ENCODE measurements at regions not wholly inside any gene's neighbourhood (a gene's known extent, or its start where the extent isn't known, plus 50 kb on each side); places are given as distances from the start of the nearest gene placed in this dataset.

DNA sequence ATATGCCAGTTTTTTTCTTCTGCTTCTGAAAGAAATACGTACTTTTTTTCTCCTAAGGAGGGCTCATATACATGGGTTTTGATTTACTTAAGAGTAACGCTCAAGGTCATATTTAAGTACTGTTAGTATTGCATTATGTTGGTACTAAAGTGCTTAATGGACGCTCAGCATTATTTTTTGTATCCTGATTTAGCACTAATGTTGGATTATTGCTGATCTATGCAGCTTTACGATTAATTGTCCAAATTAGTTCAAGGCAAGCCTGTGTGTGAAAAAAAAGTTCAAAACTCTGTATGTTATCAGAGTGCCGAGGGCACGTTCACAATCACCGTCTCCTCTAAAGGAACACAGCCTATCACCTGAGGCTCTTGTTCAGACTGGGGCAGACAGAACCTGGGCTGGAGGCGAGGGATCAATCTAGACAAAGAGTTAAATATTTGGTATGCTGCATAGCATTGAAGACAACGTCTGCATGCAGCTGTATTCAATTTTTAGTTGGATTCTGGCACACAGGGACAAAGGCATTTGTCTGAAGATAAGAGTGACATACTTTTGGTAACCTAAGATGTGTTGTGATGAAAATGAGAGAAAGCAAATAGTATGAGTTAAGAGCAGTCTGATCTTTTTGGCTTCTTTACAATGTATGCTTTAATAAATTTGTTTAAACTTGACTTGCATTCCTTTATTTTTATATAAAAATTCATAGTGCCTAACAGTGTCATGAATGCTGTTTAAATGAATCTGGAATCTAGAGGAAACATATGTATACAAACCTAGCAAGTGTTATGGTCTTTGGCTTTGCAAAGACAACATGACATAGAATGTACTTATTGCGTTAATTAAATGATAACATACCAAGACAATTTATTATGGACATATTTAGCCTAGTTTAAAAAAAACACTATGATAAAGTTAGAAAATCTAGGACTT is 341.2 kb downstream of the SAMD5 start:
- Mint-ChIP-seq H3K27ac (peak overlapping the region; percentile 45 to 79 (median 72)), H3K27me3 (ENCODE audit: low read depth) (no peaks in the 10 kb centered on the region), H3K4me1 (peaks cover 24% of the 10 kb centered on the region), H3K4me3 (peak overlapping the region in 1 of 3 experiments; percentile 19), H3K9me3 (peaks cover 7% of the 10 kb centered on the region), H3K36me3 (ENCODE audit: low read depth) (no peaks in the 10 kb centered on the region)
- TF ChIP-seq, protein P1, sequence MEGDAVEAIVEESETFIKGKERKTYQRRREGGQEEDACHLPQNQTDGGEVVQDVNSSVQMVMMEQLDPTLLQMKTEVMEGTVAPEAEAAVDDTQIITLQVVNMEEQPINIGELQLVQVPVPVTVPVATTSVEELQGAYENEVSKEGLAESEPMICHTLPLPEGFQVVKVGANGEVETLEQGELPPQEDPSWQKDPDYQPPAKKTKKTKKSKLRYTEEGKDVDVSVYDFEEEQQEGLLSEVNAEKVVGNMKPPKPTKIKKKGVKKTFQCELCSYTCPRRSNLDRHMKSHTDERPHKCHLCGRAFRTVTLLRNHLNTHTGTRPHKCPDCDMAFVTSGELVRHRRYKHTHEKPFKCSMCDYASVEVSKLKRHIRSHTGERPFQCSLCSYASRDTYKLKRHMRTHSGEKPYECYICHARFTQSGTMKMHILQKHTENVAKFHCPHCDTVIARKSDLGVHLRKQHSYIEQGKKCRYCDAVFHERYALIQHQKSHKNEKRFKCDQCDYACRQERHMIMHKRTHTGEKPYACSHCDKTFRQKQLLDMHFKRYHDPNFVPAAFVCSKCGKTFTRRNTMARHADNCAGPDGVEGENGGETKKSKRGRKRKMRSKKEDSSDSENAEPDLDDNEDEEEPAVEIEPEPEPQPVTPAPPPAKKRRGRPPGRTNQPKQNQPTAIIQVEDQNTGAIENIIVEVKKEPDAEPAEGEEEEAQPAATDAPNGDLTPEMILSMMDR (IDR thresholded peaks at IDR 0.05; ENCODE audit: unreplicated experiment in 3 of 3), result no peak

DNA sequence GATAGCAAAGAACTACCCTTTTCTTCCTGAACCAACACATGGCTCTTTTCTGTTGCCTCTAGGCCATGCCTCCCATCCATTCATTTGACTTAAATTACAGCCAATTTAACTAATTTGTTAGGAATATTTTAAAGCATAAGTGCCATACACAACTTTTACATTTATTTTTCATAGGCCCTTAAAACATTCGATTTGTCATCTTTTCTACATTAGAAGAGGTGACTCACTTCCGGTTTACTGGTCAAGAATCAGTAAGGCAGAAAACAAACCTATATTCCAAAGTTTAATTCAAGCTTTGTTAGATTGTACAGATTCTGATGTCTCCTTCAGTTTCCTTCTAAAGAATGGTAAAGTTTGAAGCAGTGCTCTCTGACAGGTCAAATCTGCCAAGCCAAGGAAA is 344.3 kb downstream of the SAMD5 start:
- no peaks in the 10 kb centered on the region for H3K9me3 Mint-ChIP-seq
- no peaks in the 10 kb centered on the region for H3K36me3 Mint-ChIP-seq (ENCODE audit: low read depth)
- H3K27ac Mint-ChIP-seq, result no peak overlapping the region
- peaks cover 24% of the 10 kb centered on the region for H3K4me1 Mint-ChIP-seq
- TF ChIP-seq, protein P1 (IDR thresholded peaks at IDR 0.05; ENCODE audit: unreplicated experiment in 3 of 3), result no peak
- no peak overlapping the region for H3K4me3 Mint-ChIP-seq
- H3K27me3 Mint-ChIP-seq (ENCODE audit: low read depth), result no peaks in the 10 kb centered on the region

DNA sequence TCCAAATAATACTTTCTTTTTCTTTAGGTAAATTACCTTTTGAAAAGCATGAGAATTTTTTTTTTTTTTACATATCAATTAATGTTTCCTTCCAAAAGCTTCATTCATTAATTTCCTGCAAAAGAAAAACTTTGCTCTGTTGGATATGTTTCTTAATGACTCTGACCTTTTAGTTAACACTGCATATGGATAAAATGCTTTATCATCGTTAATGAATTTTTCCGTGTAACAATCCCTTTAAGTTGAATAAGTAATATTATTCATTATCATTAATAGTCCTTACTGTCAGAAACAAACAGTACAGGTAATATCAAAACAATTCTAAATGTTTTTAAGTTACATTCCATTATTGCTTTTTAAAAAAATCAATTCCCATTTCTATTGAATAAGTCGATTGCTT is 345.1 kb downstream of the SAMD5 start:
- H3K9me3 Mint-ChIP-seq, result no peaks in the 10 kb centered on the region
- TF ChIP-seq, protein P1 (IDR thresholded peaks at IDR 0.05; ENCODE audit: unreplicated experiment in 3 of 3), result no peak
- no peak overlapping the region for H3K4me3 Mint-ChIP-seq
- H3K27me3 Mint-ChIP-seq (ENCODE audit: low read depth), result no peaks in the 10 kb centered on the region
- H3K27ac Mint-ChIP-seq, result no peak overlapping the region
- H3K36me3 Mint-ChIP-seq (ENCODE audit: low read depth), result no peaks in the 10 kb centered on the region
- H3K4me1 Mint-ChIP-seq, result peaks cover 22% of the 10 kb centered on the region

DNA sequence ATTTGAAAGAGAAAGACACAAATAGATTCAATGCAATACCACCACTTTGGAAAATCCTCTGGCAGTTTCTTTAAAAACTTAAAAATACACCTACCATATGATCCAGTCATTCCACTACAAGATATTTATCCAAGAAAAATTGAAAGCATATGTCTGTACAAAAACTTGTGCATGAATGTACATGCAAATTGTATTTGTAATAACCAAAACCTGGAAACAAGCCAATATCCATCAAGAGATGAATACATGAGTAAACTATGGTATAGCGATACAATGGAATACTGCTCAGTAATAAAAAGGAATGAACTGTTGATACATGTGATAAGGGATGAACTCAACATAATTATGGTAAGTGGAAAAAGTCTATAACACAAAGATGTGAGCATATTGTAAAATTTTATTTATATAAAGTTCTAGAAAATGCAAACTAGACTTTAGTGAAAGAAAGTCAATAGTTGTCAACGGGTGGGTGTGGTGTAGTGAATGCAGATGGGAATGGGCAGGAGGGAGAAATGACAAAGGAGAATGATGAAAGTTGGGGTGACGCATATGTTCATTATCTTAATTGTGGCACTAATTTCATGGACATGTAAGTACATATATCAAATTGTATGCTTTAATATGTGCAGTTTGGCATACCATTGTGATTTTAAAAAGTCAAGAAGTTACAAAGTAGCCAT is 347.5 kb downstream of the SAMD5 start:
- Mint-ChIP-seq H3K27me3 (ENCODE audit: low read depth) (peaks cover 3% of the 10 kb centered on the region), H3K27ac (no peak overlapping the region), H3K36me3 (ENCODE audit: low read depth) (no peaks in the 10 kb centered on the region), H3K4me3 (no peak overlapping the region), H3K4me1 (peaks cover 19% of the 10 kb centered on the region), H3K9me3 (no peaks in the 10 kb centered on the region)
- TF ChIP-seq, protein P1 (IDR thresholded peaks at IDR 0.05; ENCODE audit: unreplicated experiment in 3 of 3), result no peak

DNA sequence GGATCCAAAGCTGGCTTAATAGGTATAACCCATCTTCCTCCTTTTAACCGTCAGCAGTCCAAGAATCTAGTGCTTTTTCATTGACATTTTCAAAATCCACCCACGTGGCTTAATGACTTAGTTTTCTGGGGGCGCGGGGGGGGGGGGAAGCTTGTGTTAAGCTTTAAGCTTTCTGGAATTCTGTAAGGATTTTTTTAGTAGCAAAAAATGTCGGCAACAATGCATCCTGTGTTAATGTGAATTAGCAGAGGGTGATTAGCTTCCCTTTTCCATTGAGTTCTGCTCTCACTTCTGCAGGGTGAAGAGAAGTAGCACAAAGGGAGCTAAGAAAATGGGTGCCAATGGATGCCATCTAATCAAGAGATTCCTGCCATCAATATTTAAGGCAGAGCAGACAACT is 348.2 kb downstream of the SAMD5 start:
- Mint-ChIP-seq H3K27ac (no peak overlapping the region), H3K4me3 (no peak overlapping the region), H3K36me3 (ENCODE audit: low read depth) (no peaks in the 10 kb centered on the region), H3K9me3 (no peaks in the 10 kb centered on the region), H3K4me1 (peaks cover 25% of the 10 kb centered on the region), H3K27me3 (ENCODE audit: low read depth) (peaks cover 7% of the 10 kb centered on the region)
- TF ChIP-seq, protein P1 (IDR thresholded peaks at IDR 0.05; ENCODE audit: unreplicated experiment in 3 of 3), result no peak
